ENCODE measurements at regions not wholly inside any gene's neighbourhood (a gene's known extent, or its start where the extent isn't known, plus 50 kb on each side); places are given as distances from the start of the nearest gene placed in this dataset.
"Not testable (repeated sequence)": the region's sequence is repeated elsewhere in the genome, so short reads cannot be mapped to it uniquely, and the experiment has no call there.

DNA sequence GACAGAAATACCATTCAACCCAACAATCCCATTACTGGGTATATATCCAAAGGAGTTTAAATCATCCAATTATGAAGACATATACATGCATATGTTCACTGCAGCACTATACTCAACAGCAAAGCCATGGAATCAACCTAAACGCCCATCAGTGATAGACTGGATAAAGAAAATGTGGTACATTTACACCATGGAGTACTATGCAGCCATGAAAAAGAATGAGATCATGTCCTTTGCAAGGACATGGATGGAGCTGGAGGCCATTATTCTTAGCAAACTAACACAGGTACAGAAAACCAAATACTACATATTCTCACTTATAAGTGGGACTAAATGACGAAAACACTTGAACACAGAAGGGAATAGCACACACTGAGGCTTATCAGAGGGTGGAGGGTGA lies 230.6 kb upstream of the ETAA1 start:
- H3K27ac Mint-ChIP-seq; H3K27me3 Mint-ChIP-seq (ENCODE audit: low read depth); H3K9me3 Mint-ChIP-seq; intact Hi-C loops (cut with micrococcal nuclease); H3K36me3 Mint-ChIP-seq (ENCODE audit: low read depth); CTCF ChIA-PET; DNase-seq; H3K4me3 Mint-ChIP-seq; H3K4me1 Mint-ChIP-seq (ENCODE audit: low read depth): not testable (repeated sequence)

- H3K4me3 Mint-ChIP-seq: no peak overlapping the region
- H3K9me3 Mint-ChIP-seq: peaks cover 5% of the 10 kb centered on the region
- intact Hi-C loops (cut with micrococcal nuclease): no loop called here
- H3K36me3 Mint-ChIP-seq (ENCODE audit: low read depth): no peaks in the 10 kb centered on the region
- H3K27me3 Mint-ChIP-seq (ENCODE audit: low read depth): no peaks in the 10 kb centered on the region
- H3K27ac Mint-ChIP-seq: no peak overlapping the region
- CTCF ChIA-PET: no interaction called here
- no peaks in the 10 kb centered on the region for H3K4me1 Mint-ChIP-seq (ENCODE audit: low read depth)
- DNase-seq: no peak
These were observed 227.6 kb upstream of the ETAA1 start for GRCh38 chr2:67169417-67170140.

DNA sequence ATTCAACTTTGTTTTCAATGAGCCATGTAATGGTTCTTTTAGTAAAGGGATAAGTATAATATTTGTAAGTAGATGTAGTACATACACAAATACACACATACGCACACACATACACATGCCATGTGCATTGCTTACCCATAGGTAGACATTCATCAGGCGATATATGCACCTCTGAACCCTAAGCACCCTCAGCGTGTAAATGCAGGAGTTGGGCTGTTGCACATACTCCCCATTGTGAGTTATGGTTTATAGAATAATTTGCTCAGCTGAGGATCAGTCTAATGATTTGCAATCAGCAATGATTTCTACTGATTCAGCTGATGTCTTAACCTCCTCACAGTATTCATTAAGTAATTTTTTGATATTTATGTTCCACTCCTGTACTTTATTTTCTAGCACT lies 217.6 kb upstream of the ETAA1 start:
- H3K36me3 Mint-ChIP-seq (ENCODE audit: low read depth): no peaks in the 10 kb centered on the region
- no peak overlapping the region for H3K4me3 Mint-ChIP-seq
- H3K27me3 Mint-ChIP-seq (ENCODE audit: low read depth): no peaks in the 10 kb centered on the region
- no peak overlapping the region for H3K27ac Mint-ChIP-seq
- intact Hi-C loops (cut with micrococcal nuclease): no loop called here
- peaks cover 5% of the 10 kb centered on the region for H3K9me3 Mint-ChIP-seq
- CTCF ChIA-PET: no interaction called here
- no peaks in the 10 kb centered on the region for H3K4me1 Mint-ChIP-seq (ENCODE audit: low read depth)
- no peak for DNase-seq

GRCh38 chr2:67180841-67181240 lies 216.3 kb upstream of the ETAA1 start:
- CTCF ChIA-PET: no interaction called here
- Mint-ChIP-seq H3K4me1 (ENCODE audit: low read depth) (no peaks in the 10 kb centered on the region), H3K27me3 (ENCODE audit: low read depth) (no peaks in the 10 kb centered on the region), H3K36me3 (ENCODE audit: low read depth) (no peaks in the 10 kb centered on the region), H3K27ac (no peak overlapping the region), H3K4me3 (no peak overlapping the region), H3K9me3 (peaks cover 5% of the 10 kb centered on the region)
- intact Hi-C loops (cut with micrococcal nuclease): no loop called here
- no peak for DNase-seq

DNA sequence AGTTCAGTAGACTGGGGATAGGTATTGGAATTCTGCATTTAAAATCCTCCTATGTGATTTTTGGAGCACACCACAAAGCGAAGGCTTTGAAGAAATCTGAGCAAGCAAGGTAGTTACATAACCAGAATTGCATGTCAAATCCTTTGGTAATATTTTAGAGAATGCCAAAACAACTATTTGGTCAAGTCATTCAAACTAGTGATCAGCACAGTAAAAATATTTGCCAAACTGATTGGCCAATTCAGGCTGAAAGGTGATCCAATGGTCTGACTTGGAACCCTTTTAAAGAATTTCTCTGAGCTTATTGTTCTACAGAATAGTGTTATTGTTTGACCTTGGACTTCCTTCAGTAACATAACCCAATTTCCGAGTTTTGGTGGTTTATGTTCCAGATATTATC lies 214.2 kb upstream of the ETAA1 start:
- Mint-ChIP-seq H3K4me1 (ENCODE audit: low read depth) (no peaks in the 10 kb centered on the region), H3K4me3 (no peak overlapping the region), H3K27ac (no peak overlapping the region), H3K9me3 (peaks cover 5% of the 10 kb centered on the region), H3K27me3 (ENCODE audit: low read depth) (no peaks in the 10 kb centered on the region), H3K36me3 (ENCODE audit: low read depth) (no peaks in the 10 kb centered on the region)
- CTCF ChIA-PET: no interaction called here
- intact Hi-C loops (cut with micrococcal nuclease): no loop called here
- DNase-seq: no peak

DNA sequence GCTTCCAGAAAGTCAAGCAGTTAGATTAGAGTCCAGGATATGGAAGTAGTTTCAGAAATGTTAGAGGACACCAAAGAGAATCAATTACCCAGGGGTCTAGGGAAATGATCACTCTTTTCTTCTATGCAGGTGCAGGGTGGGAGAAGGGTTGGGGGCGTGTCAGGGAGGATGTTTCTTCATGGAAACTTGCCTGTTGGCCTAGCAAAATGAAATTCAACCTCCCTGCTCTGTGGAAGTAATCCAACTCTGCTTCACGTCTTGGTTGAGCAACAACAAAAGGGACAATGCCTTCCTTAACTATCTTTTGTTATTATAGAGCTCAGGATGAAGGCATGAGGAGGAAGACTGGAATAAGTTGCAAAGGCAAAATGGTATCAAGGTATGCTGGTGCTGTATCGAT lies 210.8 kb upstream of the ETAA1 start:
- H3K27me3 Mint-ChIP-seq (ENCODE audit: low read depth): no peaks in the 10 kb centered on the region
- CTCF ChIA-PET: interaction anchor here (0.5 kb wide), 1 partner anchor 23 kb away, joined by 3 read pairs; no protein-coding TSS in a partner anchor

DNA sequence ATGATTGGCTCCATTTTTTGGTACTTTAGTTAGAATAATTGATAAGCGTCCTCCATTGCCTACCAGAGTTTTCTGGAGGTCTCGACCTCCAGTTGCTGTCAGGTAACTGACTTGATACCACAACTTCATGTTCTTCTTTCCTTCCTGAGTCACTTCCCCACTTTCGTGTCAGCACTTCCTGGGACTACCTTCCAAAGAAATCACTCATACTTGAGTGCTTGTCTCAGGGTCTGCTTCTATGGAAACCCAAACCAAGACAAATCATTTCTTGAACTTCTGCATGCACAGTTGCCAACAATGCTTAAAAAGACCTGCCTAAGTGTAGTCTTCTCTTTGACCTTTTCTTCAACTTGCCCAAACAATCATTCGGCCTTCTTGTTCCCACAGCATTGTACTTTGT lies 210.3 kb upstream of the ETAA1 start:
- Mint-ChIP-seq H3K27me3 (ENCODE audit: low read depth) (no peaks in the 10 kb centered on the region), H3K9me3 (no peaks in the 10 kb centered on the region), H3K27ac (no peak overlapping the region), H3K4me1 (ENCODE audit: low read depth) (no peaks in the 10 kb centered on the region), H3K36me3 (ENCODE audit: low read depth) (no peaks in the 10 kb centered on the region), H3K4me3 (no peak overlapping the region)
- CTCF ChIA-PET: interaction anchor here (0.5 kb wide), 1 partner anchor 22 kb away, joined by 3 read pairs; no protein-coding TSS in a partner anchor
- intact Hi-C loops (cut with micrococcal nuclease): no loop called here
- DNase-seq: no peak

More for the DNA sequence above, 210.8 kb upstream of the ETAA1 start:
- Mint-ChIP-seq H3K27ac (no peak overlapping the region), H3K9me3 (no peaks in the 10 kb centered on the region), H3K4me3 (no peak overlapping the region), H3K36me3 (ENCODE audit: low read depth) (no peaks in the 10 kb centered on the region), H3K4me1 (ENCODE audit: low read depth) (no peaks in the 10 kb centered on the region)
- no peak for DNase-seq
- intact Hi-C loops (cut with micrococcal nuclease): no loop called here

- H3K27me3 Mint-ChIP-seq (ENCODE audit: low read depth); intact Hi-C loops (cut with micrococcal nuclease); H3K4me1 Mint-ChIP-seq (ENCODE audit: low read depth); CTCF ChIA-PET; H3K27ac Mint-ChIP-seq; H3K4me3 Mint-ChIP-seq; DNase-seq; H3K36me3 Mint-ChIP-seq (ENCODE audit: low read depth): not testable (repeated sequence)
- H3K9me3 Mint-ChIP-seq: peaks cover 10% of the 10 kb centered on the region
These were observed 201.8 kb upstream of the ETAA1 start for GRCh38 chr2:67195327-67195726.

DNA sequence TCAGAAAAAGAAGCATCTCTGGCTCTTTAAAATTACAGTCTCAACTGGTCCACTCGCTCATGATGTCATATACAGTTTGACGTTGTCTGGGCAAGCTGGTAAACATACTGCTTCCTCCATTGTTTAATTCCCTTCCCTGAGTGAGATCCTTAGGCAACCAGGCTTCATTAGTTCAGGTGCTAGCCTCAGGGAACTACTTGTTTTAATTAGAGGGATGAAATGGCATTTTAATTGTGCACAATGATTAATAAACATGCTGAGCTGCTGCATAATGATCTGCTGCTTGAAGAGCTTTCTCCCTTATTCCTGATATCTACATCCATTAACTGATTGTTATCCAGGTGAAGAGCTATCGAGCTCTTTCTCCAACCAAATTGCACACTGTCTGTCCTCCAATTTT lies 195.6 kb upstream of the ETAA1 start:
- Mint-ChIP-seq H3K9me3 (peaks cover under 1% of the 10 kb centered on the region), H3K36me3 (ENCODE audit: low read depth) (no peaks in the 10 kb centered on the region), H3K27ac (no peak overlapping the region), H3K4me1 (ENCODE audit: low read depth) (no peaks in the 10 kb centered on the region), H3K27me3 (ENCODE audit: low read depth) (no peaks in the 10 kb centered on the region), H3K4me3 (no peak overlapping the region)
- no peak for DNase-seq
- CTCF ChIA-PET: no interaction called here
- intact Hi-C loops (cut with micrococcal nuclease): no loop called here

GRCh38 chr2:67204349-67204748 lies 192.8 kb upstream of the ETAA1 start:
- Mint-ChIP-seq H3K27ac (no peak overlapping the region), H3K4me1 (ENCODE audit: low read depth) (no peaks in the 10 kb centered on the region), H3K9me3 (no peaks in the 10 kb centered on the region), H3K36me3 (ENCODE audit: low read depth) (no peaks in the 10 kb centered on the region), H3K4me3 (no peak overlapping the region), H3K27me3 (ENCODE audit: low read depth) (no peaks in the 10 kb centered on the region)
- intact Hi-C loops (cut with micrococcal nuclease): no loop called here
- no peak for DNase-seq
- CTCF ChIA-PET: no interaction called here

GRCh38 chr2:67208887-67209500 lies 188.1 kb upstream of the ETAA1 start:
- H3K4me1 Mint-ChIP-seq (ENCODE audit: low read depth): no peaks in the 10 kb centered on the region
- intact Hi-C loops (cut with micrococcal nuclease): no loop called here
- CTCF ChIA-PET: interaction anchor here (0.7 to 0.8 kb wide), 3 partner anchors 22 to 746 kb away, joined by 3 to 5 read pairs (median 4); no protein-coding TSS in a partner anchor
- H3K27me3 Mint-ChIP-seq (ENCODE audit: low read depth): no peaks in the 10 kb centered on the region
- H3K27ac Mint-ChIP-seq: no peak overlapping the region
- no peak for DNase-seq
- H3K4me3 Mint-ChIP-seq: no peak overlapping the region
- no peaks in the 10 kb centered on the region for H3K9me3 Mint-ChIP-seq
- H3K36me3 Mint-ChIP-seq (ENCODE audit: low read depth): no peaks in the 10 kb centered on the region

DNA sequence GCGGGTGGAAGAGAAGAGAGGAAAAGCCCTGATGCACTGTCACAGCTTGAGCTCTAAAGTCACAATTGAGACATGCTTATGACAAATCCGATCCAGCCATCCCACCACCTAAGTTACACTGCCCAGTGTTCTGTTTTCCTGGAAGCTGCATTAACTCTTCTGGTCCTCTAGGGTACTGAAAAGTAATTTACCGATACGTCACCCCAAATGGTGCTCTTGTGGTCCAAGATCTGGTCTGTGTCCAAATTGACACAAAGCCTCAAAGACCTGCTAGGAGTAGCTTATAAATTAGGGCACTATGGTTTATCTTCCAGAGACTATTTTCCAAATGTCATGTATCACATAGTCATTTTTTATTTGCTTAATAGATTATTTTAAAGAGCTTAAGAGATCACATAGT lies 186.7 kb upstream of the ETAA1 start:
- no peak overlapping the region for H3K27ac Mint-ChIP-seq
- no peaks in the 10 kb centered on the region for H3K36me3 Mint-ChIP-seq (ENCODE audit: low read depth)

DNA sequence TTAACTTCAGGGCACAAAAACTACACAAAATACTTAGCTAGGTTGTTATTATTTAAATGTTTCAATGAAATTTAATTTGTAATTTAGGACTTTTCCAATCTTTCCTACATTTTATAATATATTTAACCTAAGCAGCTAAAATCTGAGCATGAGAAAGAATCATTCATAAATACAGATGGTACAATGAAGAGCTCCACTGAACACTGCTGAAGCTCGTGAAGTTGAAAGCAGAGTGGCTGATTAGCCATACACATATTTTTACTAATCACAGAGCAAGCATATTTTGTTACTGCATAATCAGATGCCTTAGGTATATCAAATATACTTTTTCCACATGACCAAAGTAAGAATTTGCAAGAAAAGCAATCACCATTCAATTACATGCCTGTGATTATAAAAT lies 184.9 kb upstream of the ETAA1 start:
- no peaks in the 10 kb centered on the region for H3K4me1 Mint-ChIP-seq (ENCODE audit: low read depth)
- peaks cover 6% of the 10 kb centered on the region for H3K27me3 Mint-ChIP-seq (ENCODE audit: low read depth)
- CTCF ChIA-PET: no interaction called here
- DNase-seq: no peak
- intact Hi-C loops (cut with micrococcal nuclease): no loop called here
- no peak overlapping the region for H3K27ac Mint-ChIP-seq
- no peak overlapping the region for H3K4me3 Mint-ChIP-seq
- H3K36me3 Mint-ChIP-seq (ENCODE audit: low read depth): no peaks in the 10 kb centered on the region
- H3K9me3 Mint-ChIP-seq: no peaks in the 10 kb centered on the region

More for the DNA sequence above, 186.7 kb upstream of the ETAA1 start:
- Mint-ChIP-seq H3K9me3 (no peaks in the 10 kb centered on the region), H3K4me1 (ENCODE audit: low read depth) (no peaks in the 10 kb centered on the region), H3K4me3 (no peak overlapping the region), H3K27me3 (ENCODE audit: low read depth) (peaks cover 3% of the 10 kb centered on the region)
- CTCF ChIA-PET: interaction anchor here (0.7 kb wide), 1 partner anchor 36 kb away, joined by 3 read pairs; no protein-coding TSS in a partner anchor
- DNase-seq: no peak
- intact Hi-C loops (cut with micrococcal nuclease): no loop called here
